ENCODE measurements at regions not wholly inside any gene's neighbourhood (a gene's known extent, or its start where the extent isn't known, plus 50 kb on each side); places are given as distances from the start of the nearest gene placed in this dataset.

- Mint-ChIP-seq H3K4me1 (no peaks in the 10 kb centered on the region), H3K4me3 (no peak overlapping the region), H3K9me3 (peaks cover 7 to 9% of the 10 kb centered on the region in 2 experiments; a peak in 4 of 5 replicates), H3K27me3 (ENCODE audit: low read depth) (no peaks in the 10 kb centered on the region), H3K36me3 (ENCODE audit: insufficient read depth in 1 of 3, low read depth in 3 of 3) (peaks cover 0 to 13% (median 3%) of the 10 kb centered on the region in 3 experiments; a peak in 4 of 7 replicates), H3K27ac (no peak overlapping the region)
- Histone ChIP-seq H3T11ph (ENCODE audit: low read length) (no peak overlapping the region), H4K20me1 (ENCODE audit: control insufficient read depth, insufficient read depth, insufficient read length) (no peaks in the 10 kb centered on the region), H2BK120ac (ENCODE audit: low read depth, low read length, poor library complexity, severe bottlenecking) (no peak overlapping the region), H3K9ac (ENCODE audit: extremely low read depth, insufficient read length, low read length) (no peak overlapping the region), H3K18ac (ENCODE audit: insufficient read length, low read depth, low read length) (no peak overlapping the region), H3K23me2 (ENCODE audit: insufficient read length, low read depth, low read length, poor library complexity, severe bottlenecking) (no peaks in the 10 kb centered on the region), H3K27me3 (ENCODE audit: insufficient read depth, low read length) (no peaks in the 10 kb centered on the region), H3K4me1 (ENCODE audit: insufficient read depth, low read length) (no peaks in the 10 kb centered on the region), H3K23ac (ENCODE audit: insufficient read length, low read depth, low read length) (no peak overlapping the region), H3K4me2 (ENCODE audit: insufficient read depth, insufficient read length, low read length) (no peak overlapping the region), H3K9me3 (ENCODE audit: control insufficient read depth, low read depth, low read length) (no peaks in the 10 kb centered on the region), H3K27ac (ENCODE audit: insufficient read length, low read depth, low read length) (no peak overlapping the region), H2AK5ac (ENCODE audit: insufficient read length, low read length) (no peak overlapping the region), H3K79me1 (ENCODE audit: insufficient read depth, low read depth, low read length, poor library complexity, severe bottlenecking) (no peaks in the 10 kb centered on the region), H2AFZ (ENCODE audit: low read length) (no peak overlapping the region), H4K5ac (ENCODE audit: insufficient read length, low read depth, low read length) (peak overlapping the region; percentile 53), H2BK5ac (ENCODE audit: insufficient read length, low read length) (no peak overlapping the region), H3K4ac (ENCODE audit: low read depth, low read length) (no peak overlapping the region), H2BK15ac (ENCODE audit: low read depth, low read length) (no peak overlapping the region), H3K79me2 (ENCODE audit: insufficient read depth, low read length) (no peaks in the 10 kb centered on the region), H2BK12ac (ENCODE audit: insufficient read length, low read depth, low read length) (no peak overlapping the region), H3K56ac (ENCODE audit: insufficient read length, low read depth, low read length) (no peak overlapping the region), H3K14ac (ENCODE audit: insufficient read depth, low read length) (no peak overlapping the region), H4K8ac (replicated peaks; ENCODE audit: insufficient read length, low read depth, low read length) (no peak overlapping the region), H2BK20ac (ENCODE audit: low read depth, low read length, poor library complexity, severe bottlenecking) (no peak overlapping the region), H4K91ac (ENCODE audit: insufficient read length, low read depth, low read length) (no peak overlapping the region)
- no peak for TF ChIP-seq CTCF (conservative IDR thresholded peaks at IDR 0.05)
- no CpG with 5 or more reads among the region's 7 CpGs for WGBS (ENCODE audit: extremely low coverage, insufficient read length, low lambda C conversion rate)
- no peak for DNase-seq
These were observed 50.6 kb upstream of the FSIP2 start for GRCh38 chr2:185687967-185688366.

Measured in H9 (cell line).